ENCODE measurements at regions not wholly inside any gene's neighbourhood (a gene's known extent, or its start where the extent isn't known, plus 50 kb on each side); places are given as distances from the start of the nearest gene placed in this dataset.

GRCh38 chr5:120016717-120017382 lies 387.5 kb downstream of the FAM170A start:
- TF ChIP-seq CTCF (conservative IDR thresholded peaks at IDR 0.05; ENCODE audit: low read depth, low read length): no peak
- TF ChIP-seq EZH2 (IDR thresholded peaks at IDR 0.05; ENCODE audit: borderline replicate concordance, low read depth, low read length, poor library complexity, severe bottlenecking): no peak
